B cell (primary cell): ENCODE measurements at regions not wholly inside any gene's neighbourhood (a gene's known extent, or its start where the extent isn't known, plus 50 kb on each side); places are given as distances from the start of the nearest gene placed in this dataset.

Source experiments
- ATAC-seq: fragments of 200-7000 bp; cut with Tn5 transposase; one replicate; pipeline ENCODE4 v1.10.0; 2021; ENCODE audit warnings: low read depth, mild to moderate bottlenecking, moderate number of reproducible peaks, moderate library complexity
- CTCF ChIA-PET: fragments of 350-600 bp; sonication (Branson Sonifier 250); formaldehyde crosslinking; loops from one replicate; lab custom pipeline; 2021; ENCODE audit warnings: antibody characterized with exemption, inconsistent platforms; lab: Charles Lee
- POLR2A ChIA-PET: fragments of 350-600 bp; sonication (Branson Sonifier 250); formaldehyde crosslinking; loops from one replicate; lab custom pipeline; 2021; ENCODE audit warnings: antibody characterized with exemption; lab: Charles Lee
- DNase-seq: peaks from one replicate; pipeline ENCODE4 v3.0.0; 2013
- H2AFZ ChIP-seq: 2 replicates; pipeline ENCODE4 v1.6.1; 2012; ENCODE audit warnings: mild to moderate bottlenecking, low read depth, low read length; ENCODE audit not compliant: insufficient read depth, poor library complexity, severe bottlenecking
- H3K27ac ChIP-seq, 2 donors: 1 replicate in 1 of 2; 2 replicates in 1 of 2; pipeline ENCODE4 v1.5.1; 2012 to 2013; ENCODE audit warnings: low read length in 2 of 2, mild to moderate bottlenecking in 2 of 2, moderate library complexity in 1 of 2
- H3K27me3 ChIP-seq, 4 experiments: fragments of 200-600 bp in 1 of 4; sonication (generic) in 1 of 4; replicated peaks in 1 of 4; 1 replicate in 2 of 4; 2 replicates in 2 of 4; pipeline versions ENCODE4 v1.6.1 to v1.7.0; 2013 to 2016; ENCODE audit warnings: low read length in 3 of 4, mild to moderate bottlenecking in 2 of 4, mixed read lengths in 1 of 4, moderate library complexity in 1 of 4; ENCODE audit not compliant: insufficient read depth in 4 of 4, control insufficient read depth in 3 of 4; ENCODE audit errors: control extremely low read depth in 1 of 4
- H3K36me3 ChIP-seq, 2 experiments: replicated peaks in 1 of 2; 1 replicate in 1 of 2; 2 replicates in 1 of 2; pipeline versions ENCODE4 v1.6.1 to v1.7.1; 2013; ENCODE audit warnings: low read length in 1 of 2; ENCODE audit not compliant: insufficient read depth in 2 of 2, control insufficient read depth in 1 of 2; ENCODE audit errors: control extremely low read depth in 1 of 2, extremely low read depth in 1 of 2
- H3K4me1 ChIP-seq, 2 donors: fragments of 200-600 bp in 1 of 2; sonication (generic) in 1 of 2; 1 replicate in 1 of 2; 2 replicates in 1 of 2; pipeline versions ENCODE4 v1.5.1 to v1.6.1; 2013 to 2017; ENCODE audit warnings: low read length in 2 of 2; ENCODE audit not compliant: control insufficient read depth in 2 of 2, insufficient read depth in 2 of 2
- H3K4me2 ChIP-seq: replicated peaks from 2 replicates; pipeline ENCODE3; 2012; ENCODE audit warnings: mild to moderate bottlenecking, low read depth, low read length; ENCODE audit not compliant: poor library complexity, severe bottlenecking
- H3K4me3 ChIP-seq, 5 experiments: fragments of 200-600 bp in 1 of 5; sonication (generic) in 1 of 5; 1 replicate in 3 of 5; 2 replicates in 2 of 5; pipeline versions ENCODE4 v1.5.1 to v1.7.0; 2011 to 2016; ENCODE audit warnings: low read length in 4 of 5, mild to moderate bottlenecking in 4 of 5, low read depth in 2 of 5, control low read depth in 1 of 5, moderate library complexity in 1 of 5; ENCODE audit not compliant: insufficient read depth in 1 of 5; ENCODE audit errors: control extremely low read depth in 1 of 5, extremely low read depth in 1 of 5
- H3K79me2 ChIP-seq: fragments of 200-600 bp; sonication (generic); one replicate; pipeline ENCODE4 v1.6.0; 2016; ENCODE audit warnings: low read length; ENCODE audit not compliant: control insufficient read depth, insufficient read depth
- H3K9ac ChIP-seq: fragments of 200-600 bp; sonication (generic); 2 replicates; pipeline ENCODE4 v1.6.1; 2017; ENCODE audit warnings: mild to moderate bottlenecking, low read length, moderate library complexity
- H3K9me3 ChIP-seq, 3 donors: one replicate each; pipeline versions ENCODE4 v1.6.1 to v1.7.1; 2013; ENCODE audit warnings: low read length in 2 of 3; ENCODE audit not compliant: control insufficient read depth in 2 of 3, insufficient read depth in 1 of 3; ENCODE audit errors: control extremely low read depth in 1 of 3
- H4K20me1 ChIP-seq: 2 replicates; pipeline ENCODE4 v1.6.0; 2012; ENCODE audit warnings: mild to moderate bottlenecking, low read length; ENCODE audit not compliant: insufficient read depth, control insufficient read depth, poor library complexity, severe bottlenecking
- H3K27ac Mint-ChIP-seq: one replicate; pipeline ENCODE4 v1.8.0; 2021; ENCODE audit warnings: mixed read lengths
- H3K27me3 Mint-ChIP-seq: one replicate; pipeline ENCODE4 v1.8.0; 2021; ENCODE audit warnings: mixed read lengths
- H3K4me1 Mint-ChIP-seq: one replicate; pipeline ENCODE4 v1.8.0; 2021; ENCODE audit warnings: mixed read lengths
- H3K4me3 Mint-ChIP-seq: one replicate; pipeline ENCODE4 v1.8.0; 2021; ENCODE audit warnings: mixed read lengths
- H3K9me3 Mint-ChIP-seq: one replicate; pipeline ENCODE4 v1.8.0; 2022; ENCODE audit warnings: mixed read lengths; ENCODE audit not compliant: insufficient read depth
- CTCF ChIP-seq: fragments of 200-600 bp; IDR thresholded peaks from one replicate; pipeline ENCODE4 v1.8.0; 2022; ENCODE audit warnings: antibody characterized with exemption, mild to moderate bottlenecking
- EZH2 ChIP-seq: IDR thresholded peaks from 2 replicates; pipeline ENCODE4 v1.6.1; 2012; ENCODE audit warnings: borderline replicate concordance, low read depth, mild to moderate bottlenecking, moderate library complexity, low read length; ENCODE audit not compliant: insufficient read depth, poor library complexity, severe bottlenecking
- WGBS: methylation state at CpG from one replicate; pipeline ENCODE4 v1.1.5; 2013; ENCODE audit warnings: missing lambda C conversion rate; ENCODE audit not compliant: insufficient coverage; 5-methylcytosine and 5-hydroxymethylcytosine counted together
- intact Hi-C: fragments of 100-400 bp; cut with micrococcal nuclease; formaldehyde crosslinking; loops from one replicate; pipeline ENCODE4 v1.10.0; 2022

- no peaks in the 10 kb centered on the region for H3K4me1 Mint-ChIP-seq
- no peaks in the 10 kb centered on the region for H3K9me3 Mint-ChIP-seq
- 94% methylated on average over 5 of the region's 7 CpGs for WGBS
- Histone ChIP-seq H3K27ac (no peak overlapping the region), H3K36me3 (no peaks in the 10 kb centered on the region), H3K4me3 (no peak overlapping the region), H3K9me3 (no peaks in the 10 kb centered on the region), H3K4me1 (no peaks in the 10 kb centered on the region), H2AFZ (no peak overlapping the region), H4K20me1 (no peaks in the 10 kb centered on the region), H3K9ac (no peak overlapping the region), H3K27me3 (no peaks in the 10 kb centered on the region), H3K4me2 (no peak overlapping the region), H3K79me2 (no peaks in the 10 kb centered on the region)
- CTCF ChIA-PET, result no interaction called here
- ATAC-seq (no peak), DNase-seq (no peak)
- TF ChIP-seq EZH2 (no peak), CTCF (no peak)
- H3K27ac Mint-ChIP-seq, result no peak overlapping the region
- intact Hi-C loops, result loop anchor here (10.0 kb wide), 1 partner anchor 56 kb away; no protein-coding TSS in a partner anchor
- no peaks in the 10 kb centered on the region for H3K27me3 Mint-ChIP-seq
- POLR2A ChIA-PET, result no interaction called here
- H3K4me3 Mint-ChIP-seq, result no peak overlapping the region
Measured at GRCh38 chr21:19640964-19641363, 1237.4 kb upstream of the TMPRSS15 start.

- no peak for DNase-seq
- intact Hi-C loops, result loop anchor here (10.0 kb wide), 1 partner anchor 64 kb away; no protein-coding TSS in a partner anchor
- H2AFZ ChIP-seq, result no peak overlapping the region
- no peak overlapping the region for H3K9ac ChIP-seq
- ChIA-PET CTCF (no interaction called here), POLR2A (no interaction called here)
- H3K4me2 ChIP-seq, result no peak overlapping the region
- no peaks in the 10 kb centered on the region for H3K9me3 ChIP-seq
- H3K27ac ChIP-seq, result no peak overlapping the region
- H3K9me3 Mint-ChIP-seq, result no peaks in the 10 kb centered on the region
- H3K4me3 Mint-ChIP-seq, result no peak overlapping the region
- no peaks in the 10 kb centered on the region for H3K4me1 ChIP-seq
- no CpG with 5 or more reads among the region's 2 CpGs for WGBS
- H3K79me2 ChIP-seq, result no peaks in the 10 kb centered on the region
- no peak overlapping the region for H3K27ac Mint-ChIP-seq
- ATAC-seq, result no peak
- no peaks in the 10 kb centered on the region for H3K27me3 Mint-ChIP-seq
- H3K4me1 Mint-ChIP-seq, result no peaks in the 10 kb centered on the region
- H4K20me1 ChIP-seq, result no peaks in the 10 kb centered on the region
- H3K27me3 ChIP-seq, result no peaks in the 10 kb centered on the region
- H3K36me3 ChIP-seq, result no peaks in the 10 kb centered on the region
- TF ChIP-seq EZH2, result no peak
- TF ChIP-seq CTCF, result no peak
- no peak overlapping the region for H3K4me3 ChIP-seq
Measured at GRCh38 chr21:19648391-19648790, 1244.8 kb upstream of the TMPRSS15 start.
